Endothelial cell of hepatic sinusoid (primary cell): ENCODE measurements at regions not wholly inside any gene's neighbourhood (a gene's known extent, or its start where the extent isn't known, plus 50 kb on each side); places are given as distances from the start of the nearest gene placed in this dataset.

ENCODE experiments used
- in situ Hi-C: cut with HindIII; loops from 2 replicates; pipeline ENCODE4 v1.10.0; 2017; ENCODE audit warnings: low sequenced_read_pairs

DNA sequence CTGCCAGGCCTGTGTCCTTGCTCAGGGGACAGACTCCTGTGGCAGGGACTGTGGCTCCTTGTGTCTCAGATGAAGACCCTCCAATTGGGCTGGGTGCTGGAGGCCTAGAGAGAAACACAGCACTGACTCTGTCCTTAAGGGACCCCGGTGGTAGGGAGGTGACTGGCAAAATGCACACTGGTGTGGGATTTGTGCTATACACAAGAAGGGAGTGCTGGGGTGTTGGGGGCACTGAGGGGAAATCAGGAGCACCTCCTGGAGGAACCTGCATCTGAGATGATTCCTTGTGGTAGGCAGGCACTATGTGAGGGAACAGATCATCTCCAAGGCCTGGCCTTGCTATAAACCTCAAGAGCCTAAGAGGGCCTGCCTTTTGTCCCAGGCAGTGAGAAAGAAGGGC lies 149.2 kb downstream of the RPS24 start:
- in situ Hi-C loops, result no loop called here

DNA sequence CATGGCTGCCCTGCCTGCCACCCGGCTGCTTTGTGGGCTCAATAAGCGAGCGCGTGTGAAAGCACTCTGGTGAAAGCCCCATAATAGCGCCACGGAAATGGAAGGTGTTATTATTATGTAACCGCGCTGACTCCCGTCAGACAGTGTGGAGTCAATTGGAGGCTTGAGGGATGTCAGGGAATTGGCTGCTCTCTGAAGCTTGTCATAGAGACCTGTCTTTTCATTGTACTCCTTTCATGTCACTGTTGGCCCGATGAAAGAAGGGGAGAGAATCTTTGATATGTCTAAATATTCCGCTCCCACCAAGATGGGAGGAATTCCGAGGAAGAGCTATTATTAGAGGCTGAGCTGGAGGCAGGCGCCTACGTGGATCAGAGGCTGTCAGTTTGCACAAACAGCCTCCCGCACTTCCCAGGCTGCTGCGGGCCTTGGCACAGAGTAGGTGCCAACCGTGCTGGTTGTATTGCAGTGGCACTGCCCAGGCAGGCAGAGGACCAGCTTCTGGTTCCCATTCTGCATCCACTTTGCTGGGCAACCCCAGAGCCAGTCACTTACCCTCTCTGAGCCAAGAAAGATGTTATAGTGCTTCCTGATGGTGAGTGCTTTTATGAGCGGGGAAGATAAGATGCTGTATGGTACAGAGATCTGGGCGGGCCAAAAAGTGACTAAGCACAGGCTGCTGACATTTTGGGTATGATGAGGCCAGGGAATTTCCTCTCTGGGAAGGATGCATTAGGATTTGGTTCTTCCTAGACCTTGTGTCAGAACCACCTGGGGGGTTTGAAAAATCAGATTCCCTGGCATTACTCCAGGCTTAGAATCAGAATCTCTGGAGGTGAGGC lies 151.4 kb downstream of the RPS24 start:
- in situ Hi-C loops, result no loop called here

DNA sequence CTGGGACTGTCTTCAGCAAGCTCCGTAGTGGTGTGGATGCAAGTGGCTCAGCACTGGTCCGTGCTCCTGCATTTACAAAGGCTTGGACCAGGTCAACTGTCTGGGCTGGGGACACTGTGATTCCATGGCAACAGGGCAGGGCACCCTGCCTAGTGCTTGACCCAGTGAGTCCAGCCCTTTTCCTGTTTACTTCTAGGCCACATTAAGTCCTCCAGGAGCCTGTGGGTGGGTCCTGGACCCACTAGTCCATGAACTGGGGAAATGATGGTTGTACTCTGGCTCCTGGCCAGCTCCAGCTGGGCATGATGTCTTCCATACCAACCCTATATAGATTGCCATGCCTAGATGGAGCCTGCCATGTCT lies 152.0 kb downstream of the RPS24 start:
- in situ Hi-C loops, result no loop called here

- in situ Hi-C loops, result no loop called here
These were observed 152.9 kb downstream of the RPS24 start for GRCh38 chr10:78186572-78186971.

- in situ Hi-C loops, result no loop called here
These were observed 153.7 kb downstream of the RPS24 start for GRCh38 chr10:78187371-78187770.

GRCh38 chr10:78188446-78188845 lies 154.8 kb downstream of the RPS24 start:
- in situ Hi-C loops, result no loop called here

GRCh38 chr10:78190051-78190825 lies 156.6 kb downstream of the RPS24 start:
- in situ Hi-C loops, result no loop called here

GRCh38 chr10:78191301-78191700 lies 157.6 kb downstream of the RPS24 start:
- in situ Hi-C loops, result no loop called here

DNA sequence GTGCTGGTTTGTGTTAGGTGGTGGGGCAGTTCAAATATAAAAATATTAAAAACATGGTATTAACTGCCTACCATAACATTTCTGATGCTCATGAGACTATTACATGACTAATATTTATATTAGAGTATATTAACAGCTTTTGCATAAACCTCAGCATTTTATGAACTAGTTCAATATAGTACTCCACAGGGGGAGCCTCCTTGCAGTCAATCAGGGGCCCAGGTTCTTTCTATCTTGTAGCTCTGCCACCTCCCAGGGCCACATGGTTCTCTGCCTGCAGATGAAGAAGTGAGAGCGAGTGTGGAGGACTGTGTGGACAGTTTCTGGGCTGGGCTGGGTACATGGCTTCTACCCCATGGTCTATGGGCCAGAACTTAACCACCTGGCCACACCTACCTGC lies 159.5 kb downstream of the RPS24 start:
- in situ Hi-C loops, result no loop called here

GRCh38 chr10:78194050-78194449 lies 160.4 kb downstream of the RPS24 start:
- in situ Hi-C loops, result no loop called here

DNA sequence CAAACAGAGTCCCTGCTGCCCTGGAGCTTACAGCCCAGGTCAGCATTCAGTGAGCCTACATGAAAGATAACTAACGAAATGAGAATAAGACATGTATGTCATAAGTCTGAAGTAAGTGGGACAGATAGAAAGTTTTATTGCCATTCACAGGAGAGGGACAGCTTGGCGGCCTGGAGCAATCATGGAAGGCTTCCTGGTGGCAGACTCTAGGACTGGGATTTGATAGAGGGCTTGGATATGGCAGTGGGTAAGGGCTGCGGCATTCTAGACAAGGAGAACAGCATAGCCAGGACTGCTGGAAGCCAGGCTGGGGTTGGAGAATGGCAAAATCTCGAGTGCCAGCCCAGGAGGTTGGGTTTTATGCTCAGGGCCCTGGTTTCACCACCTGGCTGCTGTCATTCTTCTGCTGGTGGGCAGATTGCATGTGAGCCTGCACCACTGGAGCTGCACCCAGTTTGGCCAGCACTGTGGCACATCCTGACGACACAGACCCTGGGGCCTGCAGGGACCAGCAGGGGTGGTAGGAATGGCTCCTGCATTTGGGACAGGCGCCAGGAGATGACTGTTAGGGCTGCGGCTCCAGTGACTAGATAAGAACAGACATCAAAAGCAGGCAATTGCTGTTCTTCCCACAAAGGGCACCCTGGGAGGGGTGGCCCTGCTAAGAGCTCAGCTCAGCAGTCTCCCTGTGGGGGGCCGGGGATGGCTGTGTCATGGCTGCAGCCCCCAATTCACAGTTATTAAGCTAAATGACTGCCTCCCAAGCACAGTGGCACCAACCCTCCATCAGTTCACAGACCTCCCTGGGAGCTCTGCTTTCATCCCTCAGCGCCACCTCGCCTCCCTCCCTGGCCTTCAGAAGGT lies 161.1 kb downstream of the RPS24 start:
- in situ Hi-C loops, result no loop called here

- in situ Hi-C loops, result no loop called here
These were observed 162.7 kb downstream of the RPS24 start for GRCh38 chr10:78196396-78196795.

GRCh38 chr10:78196964-78197363 lies 163.3 kb downstream of the RPS24 start:
- in situ Hi-C loops, result no loop called here

DNA sequence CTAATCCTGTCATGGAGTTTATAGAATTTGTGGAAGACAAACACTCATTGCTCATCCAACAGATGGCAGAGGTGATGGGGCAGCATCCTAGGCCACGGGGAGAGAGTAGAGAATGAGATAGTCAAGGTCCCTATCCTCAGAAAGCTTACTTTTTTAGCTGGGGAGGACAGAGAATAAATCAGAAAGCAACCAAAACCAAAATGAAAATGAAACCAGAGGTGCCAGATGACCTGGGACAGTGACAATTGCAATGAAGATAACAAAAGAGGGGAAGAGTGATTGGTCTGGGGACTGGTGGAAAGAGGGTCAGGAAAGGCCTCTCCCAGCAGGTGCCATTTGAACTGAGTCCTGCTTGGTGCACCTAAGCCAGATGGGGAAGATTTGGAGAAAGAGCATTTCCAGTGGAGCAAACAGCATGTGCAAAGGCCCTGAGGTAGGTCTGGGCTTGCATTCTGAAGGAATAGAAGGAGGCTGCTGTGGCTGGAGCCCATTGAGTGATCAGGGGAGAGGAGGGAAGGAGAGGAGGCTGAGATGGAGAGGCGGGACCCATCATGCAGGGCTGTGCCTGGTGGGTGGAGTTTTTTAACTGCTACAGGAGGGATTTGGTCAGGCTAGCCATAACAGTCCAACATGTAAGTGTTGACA lies 164.1 kb downstream of the RPS24 start:
- in situ Hi-C loops, result no loop called here

- in situ Hi-C loops, result no loop called here
These were observed 165.5 kb downstream of the RPS24 start for GRCh38 chr10:78199005-78199725.

- in situ Hi-C loops, result no loop called here
These were observed 166.1 kb downstream of the RPS24 start for GRCh38 chr10:78199759-78200158.

GRCh38 chr10:78200686-78201085 lies 167.0 kb downstream of the RPS24 start:
- in situ Hi-C loops, result no loop called here

- in situ Hi-C loops, result no loop called here
These were observed 168.7 kb downstream of the RPS24 start for GRCh38 chr10:78202386-78202785.

DNA sequence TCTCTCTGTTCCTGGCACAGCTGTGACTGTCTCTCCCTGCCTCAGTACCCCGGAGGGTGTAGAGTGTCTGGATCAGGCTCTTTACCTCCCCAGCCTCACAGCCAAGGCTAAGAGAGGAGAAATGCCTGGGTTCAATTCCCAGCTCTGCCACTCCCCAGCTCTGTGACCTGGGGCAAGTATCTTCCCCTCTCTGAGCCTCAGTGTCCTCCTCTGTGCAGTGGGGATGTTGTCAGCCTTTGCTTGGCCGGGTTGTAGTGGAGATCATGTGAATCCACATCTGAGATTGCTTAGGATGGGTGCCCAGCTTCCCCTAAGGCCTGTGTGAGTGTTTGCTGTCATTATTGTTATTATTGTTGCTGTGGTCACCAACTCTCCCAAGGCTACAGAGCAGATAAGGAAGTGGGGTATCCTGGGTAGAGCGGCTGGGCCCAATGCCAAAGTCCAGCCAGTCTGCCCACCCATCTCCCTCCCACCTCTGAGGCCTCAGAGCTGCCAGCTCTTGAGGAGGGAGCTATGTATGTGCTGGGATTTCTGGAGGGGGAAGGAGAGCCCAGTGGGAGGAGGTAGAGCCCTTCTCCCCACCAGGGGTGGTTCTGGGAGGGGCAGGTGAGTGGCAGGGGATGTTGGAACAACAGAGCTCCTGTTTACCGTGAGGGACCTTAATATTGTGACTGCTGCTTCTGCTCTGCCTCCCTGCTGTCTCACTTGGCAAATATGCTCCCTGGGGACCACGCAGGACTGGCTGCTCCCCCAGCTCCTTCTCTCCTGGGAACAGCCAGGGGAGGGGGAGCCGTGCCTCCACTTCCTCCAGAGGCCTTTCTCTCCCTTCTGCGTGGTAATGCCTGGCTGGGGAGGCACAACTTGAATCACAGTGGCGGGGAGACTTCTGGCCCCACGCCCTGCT lies 170.5 kb downstream of the RPS24 start:
- in situ Hi-C loops, result no loop called here
